ENCODE measurements at regions not wholly inside any gene's neighbourhood (a gene's known extent, or its start where the extent isn't known, plus 50 kb on each side); places are given as distances from the start of the nearest gene placed in this dataset.

GRCh38 chr22:48441553-48441850 lies 1386.2 kb downstream of the BRD1 start:
- TF ChIP-seq POLR2A (IDR thresholded peaks at IDR 0.05; ENCODE audit: low read depth, low read length) (no peak), BHLHE40 (IDR thresholded peaks at IDR 0.05; ENCODE audit: low read depth, low read length) (no peak), RCOR1 (IDR thresholded peaks at IDR 0.05; ENCODE audit: insufficient replicate concordance, low read length) (no peak), MAFK (IDR thresholded peaks at IDR 0.05; ENCODE audit: low read depth, low read length) (no peak), CHD1 (IDR thresholded peaks at IDR 0.05; ENCODE audit: low read depth, low read length) (no peak), CEBPB (IDR thresholded peaks at IDR 0.05; ENCODE audit: low read depth, low read length) (no peak), MAZ (IDR thresholded peaks at IDR 0.05; ENCODE audit: borderline replicate concordance, low read depth, low read length) (no peak)
- TF ChIP-seq, protein P1, sequence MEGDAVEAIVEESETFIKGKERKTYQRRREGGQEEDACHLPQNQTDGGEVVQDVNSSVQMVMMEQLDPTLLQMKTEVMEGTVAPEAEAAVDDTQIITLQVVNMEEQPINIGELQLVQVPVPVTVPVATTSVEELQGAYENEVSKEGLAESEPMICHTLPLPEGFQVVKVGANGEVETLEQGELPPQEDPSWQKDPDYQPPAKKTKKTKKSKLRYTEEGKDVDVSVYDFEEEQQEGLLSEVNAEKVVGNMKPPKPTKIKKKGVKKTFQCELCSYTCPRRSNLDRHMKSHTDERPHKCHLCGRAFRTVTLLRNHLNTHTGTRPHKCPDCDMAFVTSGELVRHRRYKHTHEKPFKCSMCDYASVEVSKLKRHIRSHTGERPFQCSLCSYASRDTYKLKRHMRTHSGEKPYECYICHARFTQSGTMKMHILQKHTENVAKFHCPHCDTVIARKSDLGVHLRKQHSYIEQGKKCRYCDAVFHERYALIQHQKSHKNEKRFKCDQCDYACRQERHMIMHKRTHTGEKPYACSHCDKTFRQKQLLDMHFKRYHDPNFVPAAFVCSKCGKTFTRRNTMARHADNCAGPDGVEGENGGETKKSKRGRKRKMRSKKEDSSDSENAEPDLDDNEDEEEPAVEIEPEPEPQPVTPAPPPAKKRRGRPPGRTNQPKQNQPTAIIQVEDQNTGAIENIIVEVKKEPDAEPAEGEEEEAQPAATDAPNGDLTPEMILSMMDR (conservative IDR thresholded peaks at IDR 0.05; ENCODE audit: low read depth, low read length): no peak

Measured in IMR-90 (cell line).